Left ventricle myocardium inferior (tissue), 1 donor: ENCODE measurements at regions not wholly inside any gene's neighbourhood (a gene's known extent, or its start where the extent isn't known, plus 50 kb on each side); places are given as distances from the start of the nearest gene placed in this dataset.

Experiments used
- DNase-seq: peaks from one replicate; pipeline ENCODE4 v3.0.0-alpha.2; 2020
- H3K27ac ChIP-seq: fragments of 200-600 bp; replicated peaks from 2 replicates; pipeline ENCODE4 v1.8.0; 2021
- H3K27me3 ChIP-seq: fragments of 200-600 bp; 2 replicates; pipeline ENCODE4 v1.8.0; 2021; ENCODE audit warnings: low read depth
- H3K36me3 ChIP-seq: fragments of 200-600 bp; 2 replicates; pipeline ENCODE4 v1.8.0; 2021
- H3K4me1 ChIP-seq: fragments of 200-600 bp; 2 replicates; pipeline ENCODE4 v1.8.0; 2021
- H3K4me3 ChIP-seq: fragments of 200-600 bp; 2 replicates; pipeline ENCODE4 v1.8.0; 2021; ENCODE audit warnings: mild to moderate bottlenecking, moderate library complexity
- H3K9me3 ChIP-seq: fragments of 200-600 bp; replicated peaks from 2 replicates; pipeline ENCODE4 v1.8.0; 2021
- CTCF ChIP-seq: fragments of 200-600 bp; IDR thresholded peaks from 2 replicates; pipeline ENCODE4 v1.8.0; 2021; ENCODE audit warnings: antibody characterized with exemption, mild to moderate bottlenecking, borderline replicate concordance
- intact Hi-C: fragments of 100-400 bp; cut with micrococcal nuclease; formaldehyde crosslinking; loops from one replicate; pipeline ENCODE4 v1.11.0; 2022
- donor health status: DM: no; HTN: yes; CAD: no; lungs with severe emphysema.

DNA sequence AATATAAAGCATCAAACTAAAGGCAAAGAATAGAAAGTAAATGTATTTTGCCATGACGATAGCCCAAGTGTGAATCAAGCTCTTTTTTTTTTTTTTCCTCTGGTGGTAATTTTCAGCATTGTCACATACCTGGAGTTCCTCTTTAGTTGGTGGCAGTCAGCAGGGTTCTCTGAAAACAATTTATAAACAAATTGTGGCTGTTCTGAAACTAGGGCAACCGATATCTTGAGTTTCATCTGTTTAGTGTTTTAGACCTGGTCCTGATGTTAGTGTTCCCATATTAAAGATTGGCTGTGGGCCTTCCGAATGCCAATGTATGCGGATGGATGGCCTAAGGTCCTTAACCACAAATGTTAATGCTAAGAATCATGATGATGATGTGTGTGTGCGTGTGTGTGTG is 713.1 kb downstream of the GATA3 start:
- H3K27ac ChIP-seq, result no peak overlapping the region
- no peak overlapping the region for H3K4me3 ChIP-seq
- H3K36me3 ChIP-seq, result no peaks in the 10 kb centered on the region
- H3K27me3 ChIP-seq, result no peaks in the 10 kb centered on the region
- no peak for DNase-seq
- no peaks in the 10 kb centered on the region for H3K9me3 ChIP-seq
- intact Hi-C loops, result no loop called here
- TF ChIP-seq CTCF, result no peak
- no peaks in the 10 kb centered on the region for H3K4me1 ChIP-seq

DNA sequence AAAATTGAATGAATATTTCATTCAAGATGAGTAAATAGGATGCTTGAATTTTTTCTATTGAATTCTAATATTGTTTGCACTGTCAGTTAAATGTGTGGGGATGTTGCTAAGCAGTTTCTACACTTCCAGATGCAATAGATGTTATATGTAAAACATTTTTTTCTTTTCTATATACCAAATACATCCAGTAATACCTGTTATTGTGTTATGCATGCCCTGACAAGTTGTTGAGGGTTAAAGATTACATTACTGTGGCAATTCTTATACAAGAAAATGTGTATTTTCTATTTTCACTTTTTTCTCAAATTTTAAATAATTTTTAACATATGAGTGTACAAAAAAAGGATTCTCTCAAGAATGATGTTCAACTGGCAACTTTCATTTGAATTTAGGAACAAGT is 713.9 kb downstream of the GATA3 start:
- no peaks in the 10 kb centered on the region for H3K27me3 ChIP-seq
- no peaks in the 10 kb centered on the region for H3K9me3 ChIP-seq
- H3K27ac ChIP-seq, result no peak overlapping the region
- H3K36me3 ChIP-seq, result no peaks in the 10 kb centered on the region
- H3K4me1 ChIP-seq, result no peaks in the 10 kb centered on the region
- no peak overlapping the region for H3K4me3 ChIP-seq
- no peak for TF ChIP-seq CTCF
- intact Hi-C loops, result no loop called here
- DNase-seq, result no peak

- no peak for TF ChIP-seq CTCF
- Histone ChIP-seq H3K27me3 (no peaks in the 10 kb centered on the region), H3K4me3 (no peak overlapping the region), H3K27ac (no peak overlapping the region), H3K36me3 (no peaks in the 10 kb centered on the region), H3K4me1 (no peaks in the 10 kb centered on the region), H3K9me3 (no peaks in the 10 kb centered on the region)
- DNase-seq, result no peak
- intact Hi-C loops, result no loop called here
These were observed 714.4 kb downstream of the GATA3 start for GRCh38 chr10:8768852-8769251.

DNA sequence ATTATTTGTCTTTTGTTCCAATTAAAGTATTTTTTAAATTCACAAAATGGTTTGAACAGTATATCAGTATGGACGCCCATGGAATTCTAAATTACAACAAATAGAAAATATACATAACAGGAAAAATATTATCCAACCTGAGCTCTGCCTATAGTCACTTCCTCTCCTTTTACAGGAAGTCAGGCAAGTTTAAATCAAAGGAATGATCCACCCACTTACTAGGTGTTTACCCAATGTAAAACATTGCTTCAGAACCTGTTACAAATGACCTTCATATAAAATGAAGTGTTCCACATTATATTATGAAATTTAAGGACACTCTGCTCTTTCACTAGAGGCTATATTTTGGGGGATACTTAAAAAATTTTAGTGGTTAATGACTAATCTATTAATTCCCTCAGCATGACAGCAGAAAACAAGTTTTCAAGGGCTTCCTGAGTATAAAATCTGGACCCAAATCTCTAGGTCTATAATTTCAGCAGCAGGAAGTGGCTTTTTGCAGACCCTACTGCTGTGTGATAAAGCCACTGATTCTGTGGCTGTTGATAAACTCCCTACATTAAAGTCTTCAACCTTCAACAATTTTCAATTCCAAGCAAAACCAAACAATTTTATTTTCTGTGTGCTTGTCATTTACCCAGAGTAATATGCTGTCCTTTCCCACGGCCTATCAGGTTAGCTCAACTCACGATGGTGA is 722.6 kb downstream of the GATA3 start:
- Histone ChIP-seq H3K27ac (no peak overlapping the region), H3K9me3 (no peaks in the 10 kb centered on the region), H3K4me1 (no peaks in the 10 kb centered on the region), H3K4me3 (no peak overlapping the region), H3K27me3 (peaks cover 3% of the 10 kb centered on the region), H3K36me3 (no peaks in the 10 kb centered on the region)
- no peak for TF ChIP-seq CTCF
- DNase-seq, result no peak
- intact Hi-C loops, result no loop called here

- Histone ChIP-seq H3K9me3 (no peaks in the 10 kb centered on the region), H3K4me1 (no peaks in the 10 kb centered on the region), H3K27ac (no peak overlapping the region), H3K4me3 (no peak overlapping the region), H3K36me3 (no peaks in the 10 kb centered on the region), H3K27me3 (peaks cover 3% of the 10 kb centered on the region)
- intact Hi-C loops, result no loop called here
- no peak for DNase-seq
- no peak for TF ChIP-seq CTCF
These were observed 724.2 kb downstream of the GATA3 start for GRCh38 chr10:8778713-8779112.
